ENCODE measurements at regions not wholly inside any gene's neighbourhood (a gene's known extent, or its start where the extent isn't known, plus 50 kb on each side); places are given as distances from the start of the nearest gene placed in this dataset.
A peak's percentile ranks its signal among the peaks of the same experiment; 100 is the strongest.

DNA sequence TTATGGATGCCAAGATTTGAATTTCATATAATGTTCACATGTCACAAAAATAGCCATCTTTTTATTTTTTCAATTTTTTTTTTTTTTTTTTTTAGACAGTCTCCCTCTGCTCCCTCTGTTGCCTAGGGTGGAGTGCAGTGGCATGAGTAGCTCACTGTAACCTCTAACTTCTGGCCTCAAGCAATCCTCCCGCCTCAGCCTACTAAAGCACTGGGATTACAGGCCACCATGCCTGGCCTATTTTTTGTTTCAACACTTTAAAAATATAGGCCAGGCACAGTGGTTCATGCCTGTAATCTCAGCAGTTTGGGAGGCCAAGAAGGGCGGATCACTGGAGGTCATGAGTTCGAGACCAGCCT, 246.3 kb downstream of the SKIDA1 start:
- Histone ChIP-seq H3K27me3 (ENCODE audit: control insufficient read depth, extremely low read depth, insufficient read depth, low read length) (no peaks in the 10 kb centered on the region), H3K36me3 (ENCODE audit: control insufficient read depth in 2 of 2, extremely low read depth in 1 of 2, insufficient read depth in 2 of 2, low read length in 2 of 2) (no peaks in the 10 kb centered on the region), H3K4me2 (ENCODE audit: control insufficient read depth, extremely low read depth, insufficient read depth, low read depth, low read length) (no peak overlapping the region), H3K9me3 (ENCODE audit: control insufficient read depth, low read depth, low read length) (no peaks in the 10 kb centered on the region), H3K9me1 (ENCODE audit: control insufficient read depth, extremely low read depth, insufficient read depth, low read length) (no peaks in the 10 kb centered on the region), H3K4me1 (ENCODE audit: control insufficient read depth, extremely low read depth, insufficient read depth, low read length) (peaks cover 7% of the 10 kb centered on the region), H3K9ac (ENCODE audit: control insufficient read depth, extremely low read depth, insufficient read depth, low read length) (no peak overlapping the region), H3K79me2 (ENCODE audit: control insufficient read depth, insufficient read depth, low read length) (no peaks in the 10 kb centered on the region), H3K4me3 (ENCODE audit: control insufficient read depth in 2 of 3, extremely low read depth in 1 of 3, insufficient read depth in 2 of 3, low read depth in 1 of 3, low read length in 3 of 3) (no peak overlapping the region), H3K27ac (ENCODE audit: control insufficient read depth, insufficient read depth, low read length) (no peak overlapping the region), H2AFZ (ENCODE audit: control insufficient read depth, low read length) (no peak overlapping the region), H4K20me1 (ENCODE audit: control insufficient read depth, extremely low read depth, insufficient read depth, low read length) (no peaks in the 10 kb centered on the region)
- dilution Hi-C loops (cut with MboI; ENCODE audit: extremely low pct_ligation_motif_present, low sequenced_read_pairs), result no loop called here
- TF ChIP-seq, protein P1, sequence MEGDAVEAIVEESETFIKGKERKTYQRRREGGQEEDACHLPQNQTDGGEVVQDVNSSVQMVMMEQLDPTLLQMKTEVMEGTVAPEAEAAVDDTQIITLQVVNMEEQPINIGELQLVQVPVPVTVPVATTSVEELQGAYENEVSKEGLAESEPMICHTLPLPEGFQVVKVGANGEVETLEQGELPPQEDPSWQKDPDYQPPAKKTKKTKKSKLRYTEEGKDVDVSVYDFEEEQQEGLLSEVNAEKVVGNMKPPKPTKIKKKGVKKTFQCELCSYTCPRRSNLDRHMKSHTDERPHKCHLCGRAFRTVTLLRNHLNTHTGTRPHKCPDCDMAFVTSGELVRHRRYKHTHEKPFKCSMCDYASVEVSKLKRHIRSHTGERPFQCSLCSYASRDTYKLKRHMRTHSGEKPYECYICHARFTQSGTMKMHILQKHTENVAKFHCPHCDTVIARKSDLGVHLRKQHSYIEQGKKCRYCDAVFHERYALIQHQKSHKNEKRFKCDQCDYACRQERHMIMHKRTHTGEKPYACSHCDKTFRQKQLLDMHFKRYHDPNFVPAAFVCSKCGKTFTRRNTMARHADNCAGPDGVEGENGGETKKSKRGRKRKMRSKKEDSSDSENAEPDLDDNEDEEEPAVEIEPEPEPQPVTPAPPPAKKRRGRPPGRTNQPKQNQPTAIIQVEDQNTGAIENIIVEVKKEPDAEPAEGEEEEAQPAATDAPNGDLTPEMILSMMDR (optimal IDR thresholded peaks at IDR 0.05 in 1 of 3, IDR thresholded peaks at IDR 0.05 in 1 of 3, conservative IDR thresholded peaks at IDR 0.05 in 1 of 3; ENCODE audit: extremely low read depth in 1 of 3, insufficient read depth in 2 of 3, low read length in 3 of 3), result no peak
- TF ChIP-seq EZH2 (IDR thresholded peaks at IDR 0.05; ENCODE audit: low read length), result no peak
- FAIRE-seq, result no peak
- no peak for DNase-seq (ENCODE audit: low read depth, low spot score)

DNA sequence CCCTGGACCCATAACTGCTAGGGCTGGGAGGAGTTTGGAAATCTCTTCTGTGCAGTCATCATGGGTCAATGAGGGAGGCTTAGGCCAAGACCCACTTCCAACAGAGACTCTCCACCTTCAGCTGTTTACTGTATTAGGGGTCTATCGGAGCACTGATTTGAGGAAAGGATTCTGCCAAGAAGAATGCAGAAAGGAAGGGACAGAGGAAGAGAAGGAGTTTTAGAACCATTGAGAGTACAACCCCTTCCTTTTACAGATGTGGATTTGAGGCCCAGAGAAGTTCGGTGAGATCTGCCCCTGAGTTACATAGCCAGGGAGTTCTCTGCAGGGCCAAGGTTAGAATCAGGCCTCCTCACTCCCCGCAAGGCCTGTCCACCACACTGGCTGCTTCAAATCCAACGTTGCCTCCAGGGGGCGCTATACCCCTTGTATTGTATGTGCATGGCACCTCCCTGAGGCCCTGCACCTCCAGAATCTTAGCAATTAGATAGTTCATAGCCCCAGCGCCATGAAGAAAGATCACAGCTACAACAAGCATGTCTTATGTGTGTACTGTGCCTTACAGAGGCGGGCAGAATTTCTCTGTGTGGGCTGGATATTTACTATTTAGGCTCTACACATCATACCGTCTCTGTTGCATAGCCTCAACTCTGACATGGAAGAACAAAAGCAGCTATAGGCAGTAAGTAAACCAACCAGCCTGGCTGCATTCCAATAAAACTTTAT, 246.8 kb downstream of the SKIDA1 start:
- no peak for TF ChIP-seq EZH2 (IDR thresholded peaks at IDR 0.05; ENCODE audit: low read length)
- TF ChIP-seq, protein P1 (optimal IDR thresholded peaks at IDR 0.05 in 1 of 3, IDR thresholded peaks at IDR 0.05 in 1 of 3, conservative IDR thresholded peaks at IDR 0.05 in 1 of 3; ENCODE audit: extremely low read depth in 1 of 3, insufficient read depth in 2 of 3, low read length in 3 of 3), result peak; percentile 81 to 97 (median 87)
- no peaks in the 10 kb centered on the region for H4K20me1 ChIP-seq (ENCODE audit: control insufficient read depth, extremely low read depth, insufficient read depth, low read length)
- H3K9me3 ChIP-seq (ENCODE audit: control insufficient read depth, low read depth, low read length), result no peaks in the 10 kb centered on the region
- H2AFZ ChIP-seq (ENCODE audit: control insufficient read depth, low read length), result peak overlapping the region; percentile 65
- no peaks in the 10 kb centered on the region for H3K79me2 ChIP-seq (ENCODE audit: control insufficient read depth, insufficient read depth, low read length)
- H3K4me1 ChIP-seq (ENCODE audit: control insufficient read depth, extremely low read depth, insufficient read depth, low read length), result peaks cover 7% of the 10 kb centered on the region
- DNase-seq (ENCODE audit: low read depth, low spot score) (peak; percentile 73), FAIRE-seq (peak; percentile 84)
- no peak overlapping the region for H3K4me2 ChIP-seq (ENCODE audit: control insufficient read depth, extremely low read depth, insufficient read depth, low read depth, low read length)
- no peaks in the 10 kb centered on the region for H3K27me3 ChIP-seq (ENCODE audit: control insufficient read depth, extremely low read depth, insufficient read depth, low read length)
- no peaks in the 10 kb centered on the region for H3K36me3 ChIP-seq (ENCODE audit: control insufficient read depth in 2 of 2, extremely low read depth in 1 of 2, insufficient read depth in 2 of 2, low read length in 2 of 2)
- H3K9me1 ChIP-seq (ENCODE audit: control insufficient read depth, extremely low read depth, insufficient read depth, low read length), result no peaks in the 10 kb centered on the region
- H3K27ac ChIP-seq (ENCODE audit: control insufficient read depth, insufficient read depth, low read length), result no peak overlapping the region
- no peak overlapping the region for H3K9ac ChIP-seq (ENCODE audit: control insufficient read depth, extremely low read depth, insufficient read depth, low read length)
- H3K4me3 ChIP-seq (ENCODE audit: control insufficient read depth in 2 of 3, extremely low read depth in 1 of 3, insufficient read depth in 2 of 3, low read depth in 1 of 3, low read length in 3 of 3), result no peak overlapping the region
- dilution Hi-C loops (cut with MboI; ENCODE audit: extremely low pct_ligation_motif_present, low sequenced_read_pairs), result no loop called here

All from keratinocyte (primary cell).